H1 (cell line): ENCODE measurements at regions not wholly inside any gene's neighbourhood (a gene's known extent, or its start where the extent isn't known, plus 50 kb on each side); places are given as distances from the start of the nearest gene placed in this dataset.

ENCODE experiments used
- CTCF ChIA-PET: fragments of 300-600 bp; sonication (Branson Sonifier 250); formaldehyde crosslinking; loops from one replicate; lab custom pipeline; 2021; ENCODE audit not compliant: partially characterized antibody; lab: Charles Lee
- POLR2A ChIA-PET: fragments of 300-600 bp; sonication (Branson Sonifier 250); formaldehyde crosslinking; loops from one replicate; lab custom pipeline; 2021; ENCODE audit warnings: inconsistent platforms; ENCODE audit not compliant: partially characterized antibody; lab: Charles Lee
- DNase-seq, 2 experiments: peaks; one replicate each; pipeline versions ENCODE4 v3.0.0 to v3.0.0-alpha.2; 2010 to 2022; ENCODE audit warnings: low spot score in 2 of 2, low read depth in 1 of 2, mixed read lengths in 1 of 2
- FAIRE-seq: peaks from 2 replicates; lab custom pipeline; 2011; peaks lifted over from hg19 to GRCh38; lab: Jason Lieb, UNC
- H2AFZ ChIP-seq: 2 replicates; pipeline ENCODE4 v1.8.1; 2012; ENCODE audit warnings: low read length, inconsistent platforms
- H2AK5ac ChIP-seq: 2 replicates; pipeline ENCODE4 v1.6.1; 2013; ENCODE audit warnings: low read depth, low read length
- H2BK120ac ChIP-seq: replicated peaks from 2 replicates; pipeline ENCODE3; 2013; ENCODE audit warnings: low read depth, low read length, inconsistent platforms
- H2BK12ac ChIP-seq: 2 replicates; pipeline ENCODE4 v1.6.1; 2013; ENCODE audit warnings: low read depth, low read length
- H2BK15ac ChIP-seq: 2 replicates; pipeline ENCODE4 v1.6.1; 2013; ENCODE audit warnings: low read length
- H2BK20ac ChIP-seq: 2 replicates; pipeline ENCODE4 v1.6.1; 2013; ENCODE audit warnings: low read length
- H2BK5ac ChIP-seq: 2 replicates; pipeline ENCODE4 v1.6.1; 2013; ENCODE audit warnings: low read depth, low read length
- H3K14ac ChIP-seq: 2 replicates; pipeline ENCODE4 v1.6.1; 2013; ENCODE audit warnings: inconsistent platforms; ENCODE audit not compliant: insufficient read length
- H3K18ac ChIP-seq: 2 replicates; pipeline ENCODE4 v1.6.1; 2013; ENCODE audit warnings: low read length; ENCODE audit errors: extremely low read depth
- H3K23ac ChIP-seq: 2 replicates; pipeline ENCODE4 v1.6.1; 2013; ENCODE audit warnings: inconsistent platforms; ENCODE audit not compliant: insufficient read length
- H3K23me2 ChIP-seq: 2 replicates; pipeline ENCODE4 v1.6.1; 2013; ENCODE audit warnings: low read depth, low read length
- H3K27ac ChIP-seq: 2 replicates; pipeline ENCODE4 v1.6.1; 2011; ENCODE audit warnings: low read depth, low read length, inconsistent platforms
- H3K27me3 ChIP-seq, 4 experiments: replicated peaks in 1 of 4; 1 replicate in 1 of 4; 2 replicates in 3 of 4; pipeline versions ENCODE4 v1.6.1 to v1.8.1; 2011 to 2013; ENCODE audit warnings: low read length in 3 of 4, mild to moderate bottlenecking in 3 of 4, inconsistent platforms in 2 of 4, mixed read lengths in 2 of 4, moderate library complexity in 1 of 4; ENCODE audit not compliant: control insufficient read depth in 3 of 4, insufficient read depth in 3 of 4; ENCODE audit errors: extremely low read depth in 1 of 4
- H3K36me3 ChIP-seq, 4 experiments: 2 replicates each; pipeline versions ENCODE4 v1.6.1 to v1.8.1; 2011 to 2013; ENCODE audit warnings: mild to moderate bottlenecking in 4 of 4, low read length in 3 of 4, moderate library complexity in 2 of 4, control low read depth in 1 of 4, inconsistent platforms in 1 of 4; ENCODE audit not compliant: insufficient read depth in 4 of 4, control insufficient read depth in 2 of 4
- H3K4ac ChIP-seq: replicated peaks from 2 replicates; pipeline ENCODE3; 2013; ENCODE audit warnings: low read length, low read depth, mixed read lengths, inconsistent platforms; ENCODE audit not compliant: insufficient read length
- H3K4me1 ChIP-seq, 4 experiments: replicated peaks in 1 of 4; 1 replicate in 1 of 4; 2 replicates in 3 of 4; pipeline versions ENCODE4 v1.6.1 to v1.8.1; 2011 to 2013; ENCODE audit warnings: low read length in 3 of 4, inconsistent platforms in 2 of 4, mixed read lengths in 1 of 4; ENCODE audit not compliant: insufficient read depth in 4 of 4, control insufficient read depth in 3 of 4
- H3K4me2 ChIP-seq, 2 experiments: 2 replicates each; pipeline versions ENCODE4 v1.6.1 to v1.8.1; 2011 to 2013; ENCODE audit warnings: low read depth in 2 of 2, low read length in 2 of 2, control low read depth in 1 of 2, inconsistent platforms in 1 of 2, mild to moderate bottlenecking in 1 of 2; ENCODE audit not compliant: insufficient read depth in 1 of 2
- H3K4me3 ChIP-seq, 4 experiments: fragments of 200-600, 300-600 bp in 1 of 4; sonication (generic), shearing (Covaris generic), sonication (Bioruptor Twin) in 1 of 4; 2 replicates each; pipeline versions ENCODE4 v1.5.1 to v1.8.1; 2011 to 2016; ENCODE audit warnings: low read length in 4 of 4, low read depth in 3 of 4, control low read depth in 2 of 4, inconsistent platforms in 2 of 4, mild to moderate bottlenecking in 2 of 4, mixed read lengths in 1 of 4, moderate library complexity in 1 of 4; ENCODE audit not compliant: insufficient read depth in 2 of 4; ENCODE audit errors: extremely low read depth in 1 of 4
- H3K56ac ChIP-seq: replicated peaks from 2 replicates; pipeline ENCODE3; 2013; ENCODE audit warnings: low read depth, mild to moderate bottlenecking, mixed read lengths, low read length, inconsistent platforms; ENCODE audit not compliant: insufficient read length
- H3K79me1 ChIP-seq: 2 replicates; pipeline ENCODE4 v1.6.1; 2013; ENCODE audit warnings: low read depth, low read length, control low read depth
- H3K79me2 ChIP-seq, 2 experiments: 2 replicates each; pipeline versions ENCODE4 v1.6.1 to v1.8.1; 2012 to 2013; ENCODE audit warnings: low read length in 2 of 2, mild to moderate bottlenecking in 2 of 2, inconsistent platforms in 1 of 2; ENCODE audit not compliant: insufficient read depth in 2 of 2, control insufficient read depth in 1 of 2
- H3K9ac ChIP-seq, 4 experiments: replicated peaks in 1 of 4; 1 replicate in 1 of 4; 2 replicates in 3 of 4; pipeline versions ENCODE4 v1.6.1 to v1.8.1; 2011 to 2013; ENCODE audit warnings: low read depth in 3 of 4, low read length in 3 of 4, control low read depth in 2 of 4, mild to moderate bottlenecking in 2 of 4, moderate library complexity in 2 of 4, inconsistent platforms in 1 of 4; ENCODE audit errors: extremely low read depth in 1 of 4
- H3K9me3 ChIP-seq, 2 experiments: 2 replicates each; pipeline versions ENCODE4 v1.6.1 to v1.8.1; 2012 to 2013; ENCODE audit warnings: mild to moderate bottlenecking in 2 of 2, moderate library complexity in 2 of 2, control low read depth in 1 of 2, inconsistent platforms in 1 of 2, low read depth in 1 of 2, low read length in 1 of 2, mixed read lengths in 1 of 2; ENCODE audit not compliant: insufficient read depth in 2 of 2
- H4K20me1 ChIP-seq, 2 experiments: replicated peaks in 1 of 2; 2 replicates each; pipeline versions ENCODE3 to v1.8.1; 2011 to 2013; ENCODE audit warnings: inconsistent platforms in 2 of 2, low read length in 2 of 2, mild to moderate bottlenecking in 1 of 2; ENCODE audit not compliant: insufficient read depth in 2 of 2, control insufficient read depth in 1 of 2
- H4K5ac ChIP-seq: 2 replicates; pipeline ENCODE4 v1.6.1; 2013; ENCODE audit warnings: low read length, low read depth, mixed read lengths, inconsistent platforms; ENCODE audit not compliant: insufficient read length
- H4K8ac ChIP-seq: 2 replicates; pipeline ENCODE4 v1.8.0; 2013; ENCODE audit warnings: mild to moderate bottlenecking, moderate library complexity, low read length, inconsistent platforms; ENCODE audit not compliant: insufficient read depth; ENCODE audit errors: extremely low read depth
- H4K91ac ChIP-seq: replicated peaks from 2 replicates; pipeline ENCODE3; 2013; ENCODE audit warnings: low read length, mixed read lengths, inconsistent platforms; ENCODE audit not compliant: insufficient read length
- GABPA ChIP-seq: IDR thresholded peaks from 2 replicates; pipeline ENCODE4 v1.6.1; 2011; ENCODE audit warnings: mild to moderate bottlenecking, low read length, moderate library complexity, borderline replicate concordance; ENCODE audit not compliant: insufficient read depth
- SAP30 ChIP-seq: fragments of 300-600 bp; sonication (generic); IDR thresholded peaks from 2 replicates; pipeline ENCODE4 v1.7.1; 2012; ENCODE audit warnings: low read length, moderate library complexity, mild to moderate bottlenecking, inconsistent platforms; ENCODE audit not compliant: insufficient read depth, insufficient replicate concordance
- SIX5 ChIP-seq: IDR thresholded peaks from 2 replicates; pipeline ENCODE4 v1.6.1; 2011; ENCODE audit warnings: mild to moderate bottlenecking, low read depth, low read length
- WGBS, 2 experiments: shearing (Covaris generic) in 1 of 2; methylation state at CpG; one replicate each; pipeline versions ENCODE4 v1.1.6 to v1.1.7; 2013 to 2015; ENCODE audit warnings: low lambda C conversion rate in 2 of 2, mixed read lengths in 2 of 2, inconsistent platforms in 1 of 2, low coverage in 1 of 2, missing lambda C conversion rate in 1 of 2; ENCODE audit not compliant: insufficient replicate concordance in 2 of 2, insufficient coverage in 1 of 2, insufficient read length in 1 of 2; ENCODE audit errors: extremely low coverage in 1 of 2, missing lambda C conversion rate in 1 of 2; 5-methylcytosine and 5-hydroxymethylcytosine counted together

GRCh38 chr7:149334930-149335329 lies 72.9 kb downstream of the ZNF783 start:
- Histone ChIP-seq H2BK120ac (no peak overlapping the region), H3K79me1 (no peaks in the 10 kb centered on the region), H3K4me3 (no peak overlapping the region), H3K9me3 (no peaks in the 10 kb centered on the region), H2AK5ac (no peak overlapping the region), H2BK5ac (no peak overlapping the region), H3K79me2 (no peaks in the 10 kb centered on the region), H3K4me1 (no peaks in the 10 kb centered on the region), H2BK15ac (no peak overlapping the region), H3K23ac (no peak overlapping the region), H3K27me3 (no peaks in the 10 kb centered on the region), H3K14ac (no peak overlapping the region), H3K36me3 (no peaks in the 10 kb centered on the region), H2BK20ac (no peak overlapping the region), H3K4me2 (no peak overlapping the region), H4K91ac (no peak overlapping the region), H3K4ac (no peak overlapping the region), H3K27ac (no peak overlapping the region), H3K23me2 (no peaks in the 10 kb centered on the region), H2BK12ac (no peak overlapping the region), H4K20me1 (no peaks in the 10 kb centered on the region), H2AFZ (no peak overlapping the region), H4K5ac (no peak overlapping the region), H3K18ac (no peak overlapping the region), H3K56ac (no peak overlapping the region), H3K9ac (no peak overlapping the region), H4K8ac (no peak overlapping the region)
- no peak for DNase-seq
- ChIA-PET CTCF (interaction anchor here (0.6 to 2.8 kb wide), 4 partner anchors 17 to 71 kb away, joined by 3 to 16 read pairs (median 3); no protein-coding TSS in a partner anchor), POLR2A (no interaction called here)
- FAIRE-seq = no peak
- 50 to 82% methylated on average over 1 to 3 of the region's 3 CpGs for WGBS, 2 experiments
- TF ChIP-seq SIX5 = no peak
- no peak for TF ChIP-seq GABPA
- no peak for TF ChIP-seq SAP30
